Superior temporal gyrus (tissue), 1 donor: ENCODE measurements at regions not wholly inside any gene's neighbourhood (a gene's known extent, or its start where the extent isn't known, plus 50 kb on each side); places are given as distances from the start of the nearest gene placed in this dataset.
"Not testable (repeated sequence)": the region's sequence is repeated elsewhere in the genome, so short reads cannot be mapped to it uniquely, and the experiment has no call there.

Experiments used
- DNase-seq: peaks from one replicate; pipeline ENCODE4 v3.0.0-alpha.2; 2016; ENCODE audit errors: extremely low spot score

GRCh38 chr10:109282510-109282909 is 640.8 kb downstream of the XPNPEP1 start:
- DNase-seq = no peak

- no peak for DNase-seq
Observed at GRCh38 chr10:109281347-109281746, 642.0 kb downstream of the XPNPEP1 start.

GRCh38 chr10:109280837-109281236 is 642.5 kb downstream of the XPNPEP1 start:
- DNase-seq = no peak

- DNase-seq = no peak
Observed at GRCh38 chr10:109277456-109277855, 645.9 kb downstream of the XPNPEP1 start.

- no peak for DNase-seq
Observed at GRCh38 chr10:109275960-109276359, 647.4 kb downstream of the XPNPEP1 start.

GRCh38 chr10:109274681-109275080 is 648.6 kb downstream of the XPNPEP1 start:
- no peak for DNase-seq

GRCh38 chr10:109270173-109270572 is 653.1 kb downstream of the XPNPEP1 start:
- DNase-seq = no peak

- DNase-seq = no peak
Observed at GRCh38 chr10:109264004-109264403, 659.3 kb downstream of the XPNPEP1 start.

- no peak for DNase-seq
Observed at GRCh38 chr10:109261231-109261630, 662.1 kb downstream of the XPNPEP1 start.

- no peak for DNase-seq
Observed at GRCh38 chr10:109259293-109259692, 664.0 kb downstream of the XPNPEP1 start.

GRCh38 chr10:109253306-109253705 is 670.0 kb downstream of the XPNPEP1 start:
- DNase-seq = no peak

GRCh38 chr10:109250152-109250551 is 673.2 kb downstream of the XPNPEP1 start:
- no peak for DNase-seq

GRCh38 chr10:109247814-109248213 is 675.5 kb downstream of the XPNPEP1 start:
- DNase-seq = no peak

- no peak for DNase-seq
Observed at GRCh38 chr10:109245821-109246220, 677.5 kb downstream of the XPNPEP1 start.

- no peak for DNase-seq
Observed at GRCh38 chr10:109239371-109239770, 683.9 kb downstream of the XPNPEP1 start.

- no peak for DNase-seq
Observed at GRCh38 chr10:109237682-109238081, 685.6 kb downstream of the XPNPEP1 start.

GRCh38 chr10:109237050-109237449 is 686.3 kb downstream of the XPNPEP1 start:
- no peak for DNase-seq

GRCh38 chr10:109223533-109223932 is 699.8 kb downstream of the XPNPEP1 start:
- not testable (repeated sequence) for DNase-seq

- no peak for DNase-seq
Observed at GRCh38 chr10:109219935-109220605, 703.2 kb downstream of the XPNPEP1 start.

GRCh38 chr10:109218207-109218606 is 705.1 kb downstream of the XPNPEP1 start:
- no peak for DNase-seq

GRCh38 chr10:109215291-109216075 is 707.8 kb downstream of the XPNPEP1 start:
- DNase-seq = no peak

- not testable (repeated sequence) for DNase-seq
Observed at GRCh38 chr10:109214891-109215290, 708.4 kb downstream of the XPNPEP1 start.

- DNase-seq = no peak
Observed at GRCh38 chr10:109207361-109207760, 716.0 kb downstream of the XPNPEP1 start.
